ENCODE measurements at regions not wholly inside any gene's neighbourhood (a gene's known extent, or its start where the extent isn't known, plus 50 kb on each side); places are given as distances from the start of the nearest gene placed in this dataset.

DNA sequence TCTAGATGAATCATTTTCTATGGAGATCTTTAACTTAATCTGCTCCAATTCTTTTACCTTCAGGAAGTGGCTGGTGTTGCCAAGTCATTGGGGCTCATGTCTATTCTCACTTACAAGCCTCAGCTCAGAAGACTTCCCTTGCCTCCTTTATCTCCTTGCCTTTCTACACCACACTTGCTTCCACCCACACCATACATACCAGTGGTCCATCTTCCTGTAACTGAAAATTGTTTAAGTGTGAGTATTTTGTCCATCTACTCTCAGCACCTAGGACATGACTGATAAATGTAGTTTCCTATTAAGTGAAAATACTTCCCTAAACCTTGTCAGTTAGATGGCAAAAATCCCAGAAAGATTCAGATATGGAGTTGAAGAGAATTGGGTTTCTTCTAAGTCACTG lies 199.7 kb upstream of the CPNE8 start:
- Histone ChIP-seq H3K4me1 (no peaks in the 10 kb centered on the region), H3K27ac (no peak overlapping the region), H3K4me3 (no peak overlapping the region), H3K27me3 (ENCODE audit: insufficient read depth in 3 of 3, low read length in 2 of 3) (no peaks in the 10 kb centered on the region), H3K9me3 (no peaks in the 10 kb centered on the region), H3K36me3 (ENCODE audit: insufficient read depth in 1 of 2, low read depth in 1 of 2) (no peaks in the 10 kb centered on the region)
- intact Hi-C loops (cut with DNase I): no loop called here
- ATAC-seq (no peak), DNase-seq (no peak)
- no peak for TF ChIP-seq CTCF (IDR thresholded peaks at IDR 0.05)

DNA sequence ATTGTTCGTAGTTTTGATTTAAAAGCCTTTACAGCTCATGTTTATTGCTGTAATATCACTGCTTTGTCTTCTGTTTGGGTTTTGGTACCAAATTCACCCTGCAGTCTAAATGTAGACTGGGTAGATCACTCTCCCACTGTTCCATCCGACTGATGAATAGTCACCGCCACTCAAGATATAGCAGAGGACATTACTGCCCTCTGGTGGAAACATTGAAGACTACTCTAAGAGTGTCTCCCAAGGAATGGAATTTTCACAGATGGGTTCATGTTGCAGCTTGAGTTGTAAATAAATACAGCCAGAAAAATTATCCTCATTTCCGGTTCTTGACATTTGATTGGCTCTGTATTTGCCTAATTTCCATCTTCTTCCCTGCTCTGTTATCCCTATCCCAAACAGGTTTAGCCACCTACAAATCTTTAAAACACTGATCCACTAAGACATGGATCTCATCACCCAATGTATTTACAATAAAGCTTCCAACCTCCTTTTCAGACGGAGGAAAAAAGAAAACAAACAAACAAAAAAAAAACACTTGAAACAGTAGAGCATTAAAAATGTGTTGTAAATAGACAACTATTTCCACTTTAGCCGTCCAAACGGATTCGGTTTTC lies 198.3 kb upstream of the CPNE8 start:
- Histone ChIP-seq H3K36me3 (ENCODE audit: insufficient read depth in 1 of 2, low read depth in 1 of 2) (no peaks in the 10 kb centered on the region), H3K27me3 (ENCODE audit: insufficient read depth in 3 of 3, low read length in 2 of 3) (no peaks in the 10 kb centered on the region), H3K27ac (no peak overlapping the region), H3K9me3 (no peaks in the 10 kb centered on the region), H3K4me1 (no peaks in the 10 kb centered on the region), H3K4me3 (no peak overlapping the region)
- intact Hi-C loops (cut with DNase I): loop anchor here in 1 of 2 donors (5.0 kb wide), 1 partner anchor 776 kb away; no protein-coding TSS in a partner anchor
- ATAC-seq (peak in 3 of 4 donors; percentile 50 to 73 (median 65)), DNase-seq (no peak)
- TF ChIP-seq CTCF (IDR thresholded peaks at IDR 0.05): peak; percentile 58
- 26 to 37% (median 29%) methylated on average over 8 of the region's 8 CpGs for WGBS, 3 donors

GRCh38 chr12:39102474-39103209 lies 197.3 kb upstream of the CPNE8 start:
- H3K4me1 ChIP-seq: no peaks in the 10 kb centered on the region
- no peak for TF ChIP-seq CTCF (IDR thresholded peaks at IDR 0.05)
- ATAC-seq (no peak), DNase-seq (no peak)
- H3K27me3 ChIP-seq (ENCODE audit: insufficient read depth in 3 of 3, low read length in 2 of 3): no peaks in the 10 kb centered on the region
- no peaks in the 10 kb centered on the region for H3K36me3 ChIP-seq (ENCODE audit: insufficient read depth in 1 of 2, low read depth in 1 of 2)
- WGBS, 3 donors: 71 to 72% (median 71%) methylated on average over 3 of the region's 3 CpGs
- no peak overlapping the region for H3K27ac ChIP-seq
- H3K9me3 ChIP-seq: no peaks in the 10 kb centered on the region
- intact Hi-C loops (cut with DNase I): loop anchor here in 1 of 2 donors (5.0 kb wide), 1 partner anchor 775 kb away; no protein-coding TSS in a partner anchor
- no peak overlapping the region for H3K4me3 ChIP-seq

DNA sequence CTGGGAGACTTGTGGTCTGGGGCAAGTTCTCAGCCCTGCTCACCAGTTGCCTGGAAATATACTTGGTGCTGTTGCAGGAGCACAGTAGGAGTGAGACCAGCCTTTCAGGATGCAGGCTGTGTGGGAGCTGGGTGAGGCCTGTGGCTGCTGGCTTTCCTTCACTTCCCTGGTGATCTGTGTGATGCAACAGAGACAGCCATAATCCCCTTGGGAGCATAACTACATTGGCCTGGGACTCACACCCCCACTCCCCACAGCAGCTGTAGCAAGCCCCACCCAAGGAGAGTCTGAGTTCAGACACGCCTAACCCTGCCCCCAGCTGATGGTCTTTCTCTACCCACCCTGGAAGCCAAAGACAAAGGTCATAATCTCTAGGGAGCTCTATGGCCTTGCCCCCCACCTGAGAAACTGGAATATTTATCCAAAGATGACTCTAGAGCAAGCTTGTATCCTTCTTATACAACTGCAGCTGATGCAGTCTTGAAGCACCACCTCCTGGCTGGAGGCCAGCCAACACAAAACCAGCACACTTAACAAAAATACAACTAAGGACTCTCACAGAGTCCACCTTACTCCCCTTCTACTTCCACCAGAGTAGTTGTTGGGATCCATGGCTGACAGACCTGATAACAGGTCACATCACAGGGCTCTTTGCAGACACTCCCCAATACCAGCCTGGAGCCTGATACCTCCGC lies 190.4 kb upstream of the CPNE8 start:
- 63 to 69% (median 64%) methylated on average over 2 of the region's 2 CpGs for WGBS, 3 donors

More for the DNA sequence above, 190.4 kb upstream of the CPNE8 start:
- Histone ChIP-seq H3K4me1 (no peaks in the 10 kb centered on the region), H3K27ac (no peak overlapping the region), H3K27me3 (ENCODE audit: insufficient read depth in 3 of 3, low read length in 2 of 3) (no peaks in the 10 kb centered on the region), H3K4me3 (no peak overlapping the region), H3K36me3 (ENCODE audit: insufficient read depth in 1 of 2, low read depth in 1 of 2) (no peaks in the 10 kb centered on the region), H3K9me3 (no peaks in the 10 kb centered on the region)
- TF ChIP-seq CTCF (IDR thresholded peaks at IDR 0.05): no peak
- intact Hi-C loops (cut with DNase I): no loop called here
- ATAC-seq (no peak), DNase-seq (no peak)

Data from psoas muscle (tissue), 7 donors.